Astrocyte of the cerebellum (primary cell): ENCODE measurements at regions not wholly inside any gene's neighbourhood (a gene's known extent, or its start where the extent isn't known, plus 50 kb on each side); places are given as distances from the start of the nearest gene placed in this dataset.
"Not testable (repeated sequence)": the region's sequence is repeated elsewhere in the genome, so short reads cannot be mapped to it uniquely, and the experiment has no call there.

Source experiments
- DNase-seq: peaks from one replicate; pipeline ENCODE4 v3.0.0-alpha.2; 2011; ENCODE audit warnings: low read depth
- H3K4me3 ChIP-seq: 2 replicates; pipeline ENCODE4 v1.5.1; 2011; ENCODE audit warnings: mild to moderate bottlenecking, low read depth, low read length, moderate library complexity
- in situ Hi-C: cut with HindIII; loops from 2 replicates; pipeline ENCODE4 v1.10.0; 2017; ENCODE audit warnings: low sequenced_read_pairs
- TF ChIP-seq, protein P1 (sequence below): IDR thresholded peaks from 2 replicates; pipeline ENCODE4 v1.5.1; 2012; ENCODE audit warnings: low read length, low read depth, moderate library complexity, mild to moderate bottlenecking; ENCODE audit errors: missing control alignments

DNA sequence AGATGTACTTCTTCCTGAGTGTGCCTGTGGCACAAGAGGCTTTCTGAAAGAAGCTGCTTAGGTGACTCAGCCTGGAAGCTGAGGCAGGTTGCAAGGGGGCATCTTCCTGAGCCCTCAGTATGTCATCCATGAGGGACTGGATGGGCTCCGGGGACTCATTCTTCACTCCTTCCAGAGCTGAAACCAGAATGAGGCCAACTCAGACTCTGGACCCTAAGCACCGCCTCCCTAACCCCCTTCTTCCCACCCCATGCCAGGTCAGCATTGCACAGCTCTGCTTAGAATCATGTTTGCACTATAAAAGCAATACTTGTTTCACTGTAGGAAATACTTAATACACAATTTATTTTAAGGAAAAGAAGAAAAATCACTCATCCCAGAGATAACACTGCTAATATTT, 138.3 kb downstream of the KLRB1 start:
- DNase-seq, in situ Hi-C loops, H3K4me3 ChIP-seq: not testable (repeated sequence)

DNA sequence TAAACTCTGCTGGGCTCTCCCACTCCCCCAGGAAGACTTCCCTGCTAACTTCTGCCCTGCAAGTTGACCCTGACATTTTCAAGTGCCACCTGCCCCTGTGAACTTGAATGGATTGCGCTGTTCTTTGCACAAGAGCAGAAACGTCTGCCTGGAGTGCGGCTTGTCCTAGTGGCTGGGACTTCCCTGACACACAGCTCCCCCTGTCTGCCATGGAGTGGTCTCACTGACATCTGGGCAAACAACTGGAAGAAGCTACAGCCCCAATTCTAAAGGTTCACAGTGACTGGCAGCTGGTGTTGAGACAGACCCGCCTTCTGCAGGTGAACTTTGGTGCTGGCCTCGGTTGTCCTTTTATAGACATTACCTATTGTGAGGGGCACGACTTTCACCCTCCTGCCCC, 138.7 kb downstream of the KLRB1 start:
- in situ Hi-C loops, H3K4me3 ChIP-seq: not testable (repeated sequence)
- peak; percentile 6 for DNase-seq
- TF ChIP-seq, protein P1, sequence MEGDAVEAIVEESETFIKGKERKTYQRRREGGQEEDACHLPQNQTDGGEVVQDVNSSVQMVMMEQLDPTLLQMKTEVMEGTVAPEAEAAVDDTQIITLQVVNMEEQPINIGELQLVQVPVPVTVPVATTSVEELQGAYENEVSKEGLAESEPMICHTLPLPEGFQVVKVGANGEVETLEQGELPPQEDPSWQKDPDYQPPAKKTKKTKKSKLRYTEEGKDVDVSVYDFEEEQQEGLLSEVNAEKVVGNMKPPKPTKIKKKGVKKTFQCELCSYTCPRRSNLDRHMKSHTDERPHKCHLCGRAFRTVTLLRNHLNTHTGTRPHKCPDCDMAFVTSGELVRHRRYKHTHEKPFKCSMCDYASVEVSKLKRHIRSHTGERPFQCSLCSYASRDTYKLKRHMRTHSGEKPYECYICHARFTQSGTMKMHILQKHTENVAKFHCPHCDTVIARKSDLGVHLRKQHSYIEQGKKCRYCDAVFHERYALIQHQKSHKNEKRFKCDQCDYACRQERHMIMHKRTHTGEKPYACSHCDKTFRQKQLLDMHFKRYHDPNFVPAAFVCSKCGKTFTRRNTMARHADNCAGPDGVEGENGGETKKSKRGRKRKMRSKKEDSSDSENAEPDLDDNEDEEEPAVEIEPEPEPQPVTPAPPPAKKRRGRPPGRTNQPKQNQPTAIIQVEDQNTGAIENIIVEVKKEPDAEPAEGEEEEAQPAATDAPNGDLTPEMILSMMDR = peak; percentile 54

DNA sequence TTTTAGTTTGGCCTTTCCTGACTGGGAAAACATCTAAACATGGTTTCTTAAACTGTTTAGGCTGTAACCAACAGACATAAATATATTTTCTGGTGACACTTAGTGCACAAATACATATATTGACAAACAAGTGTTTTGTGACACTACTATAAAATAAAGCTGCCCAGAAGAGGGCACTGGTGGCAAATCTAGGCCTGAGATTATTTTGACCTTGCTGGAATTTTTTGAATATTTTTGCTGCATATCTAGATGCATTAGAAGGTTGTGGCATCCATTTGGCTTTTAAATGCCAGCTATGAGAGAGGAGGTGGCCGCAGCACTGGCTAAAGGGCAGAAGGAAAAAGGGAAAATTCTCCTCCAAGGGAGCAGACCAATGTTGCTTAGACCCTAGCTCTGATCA, 139.6 kb downstream of the KLRB1 start:
- in situ Hi-C loops, H3K4me3 ChIP-seq, DNase-seq: not testable (repeated sequence)

DNA sequence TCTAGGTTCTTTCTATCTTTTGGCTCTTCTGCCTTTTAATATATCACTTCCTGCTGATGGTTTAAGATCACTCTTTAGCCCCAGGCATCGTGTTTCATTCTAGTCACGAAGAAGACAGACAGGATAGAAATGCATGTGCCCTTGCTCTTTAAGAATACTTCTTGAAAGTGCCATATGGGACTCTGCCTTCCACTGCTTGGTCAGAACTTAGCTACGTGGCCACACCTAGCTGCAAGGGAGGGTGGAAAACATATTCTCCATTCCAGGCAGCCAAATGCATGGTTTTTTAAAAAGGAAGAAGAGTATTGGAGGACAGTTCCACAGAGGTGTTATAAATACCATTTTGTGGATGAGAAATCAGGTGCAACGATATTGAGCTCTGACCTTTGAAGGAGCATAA, 143.3 kb downstream of the KLRB1 start:
- no peak overlapping the region for H3K4me3 ChIP-seq
- TF ChIP-seq, protein P1 = no peak
- in situ Hi-C loops = no loop called here
- no peak for DNase-seq

DNA sequence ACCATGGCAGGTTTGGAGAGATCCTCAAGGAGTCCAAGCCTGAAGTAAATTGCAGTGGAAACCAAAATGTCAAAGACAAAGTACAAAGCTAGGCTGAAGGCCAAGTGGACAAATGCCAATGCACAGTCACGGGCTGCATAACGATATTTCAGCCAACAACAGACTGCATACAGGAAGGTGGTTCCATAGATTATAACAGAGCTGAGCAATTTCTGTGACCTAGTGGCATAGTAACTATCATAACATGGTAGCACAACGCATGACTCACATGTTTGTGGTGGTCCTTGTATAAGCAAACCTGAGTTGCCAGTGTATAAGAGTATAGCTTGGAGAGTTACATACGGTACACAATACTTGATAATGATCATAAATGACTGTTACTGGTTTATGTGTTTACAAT, 152.2 kb downstream of the KLRB1 start:
- DNase-seq = peak; percentile 60
- in situ Hi-C loops, H3K4me3 ChIP-seq: not testable (repeated sequence)

DNA sequence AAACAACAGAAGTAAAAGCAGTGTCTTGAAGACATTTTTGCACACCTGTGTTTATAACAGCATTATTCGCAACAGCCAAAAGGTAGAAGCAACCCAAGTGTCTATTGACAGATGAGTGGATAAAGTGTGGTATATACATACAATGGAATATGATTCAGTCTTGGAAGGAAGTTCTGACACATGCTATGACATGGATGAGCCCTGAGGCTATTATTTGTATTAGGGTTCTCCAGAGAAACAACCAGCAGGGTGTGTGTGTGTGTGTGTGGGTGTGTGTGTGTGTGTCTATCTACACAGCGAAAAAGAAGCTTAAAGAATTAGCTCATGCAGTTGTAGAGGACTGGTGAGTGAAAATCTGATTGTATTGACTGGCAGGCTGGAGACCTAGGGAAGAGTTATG, 153.7 kb downstream of the KLRB1 start:
- DNase-seq, H3K4me3 ChIP-seq, in situ Hi-C loops: not testable (repeated sequence)

DNA sequence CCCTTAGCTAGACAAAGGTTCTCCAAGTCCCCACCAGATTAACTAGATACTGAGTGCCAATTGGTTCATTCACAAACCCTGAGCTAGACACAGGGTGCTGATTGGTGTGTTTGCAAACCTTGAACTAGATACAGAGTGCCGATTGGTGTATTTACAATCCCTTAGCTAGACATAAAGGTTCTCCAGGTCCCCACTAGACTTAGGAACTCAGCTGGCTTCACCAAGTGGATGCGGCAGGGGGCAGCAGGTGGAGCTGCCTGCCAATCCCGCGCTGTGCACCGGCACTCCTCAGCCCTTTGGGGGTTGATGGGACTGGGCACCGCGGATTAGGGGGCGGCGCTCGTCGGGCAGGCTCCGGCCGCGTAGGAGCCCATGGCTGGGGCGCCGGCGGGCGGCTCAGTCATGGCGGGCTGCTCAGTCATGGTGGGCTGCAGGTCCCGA, 157.6 kb downstream of the KLRB1 start:
- in situ Hi-C loops, DNase-seq: not testable (repeated sequence)
- H3K4me3 ChIP-seq = peak overlapping the region; percentile 19

DNA sequence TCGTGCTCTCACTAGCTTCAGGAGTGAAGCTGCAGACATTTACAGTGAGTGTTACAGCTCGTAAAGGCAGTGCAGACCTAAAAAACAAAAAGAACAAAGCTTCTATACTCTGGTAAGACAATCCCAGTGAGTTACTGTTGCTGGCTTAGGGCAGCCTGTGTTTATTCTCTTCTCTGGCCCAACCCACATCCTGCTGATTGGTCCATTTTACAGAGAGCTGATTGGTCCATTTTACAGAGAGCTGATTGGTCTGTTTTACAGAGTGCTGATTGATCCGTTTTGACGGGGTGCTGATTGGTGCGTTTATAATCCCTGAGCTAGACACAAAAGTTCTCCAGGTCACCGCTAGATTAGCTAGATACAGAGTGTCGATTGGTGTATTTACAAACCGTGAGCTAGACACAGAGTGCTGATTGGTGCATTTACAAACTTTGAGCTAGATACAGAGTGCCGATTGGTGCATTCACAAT, 158.0 kb downstream of the KLRB1 start:
- DNase-seq, in situ Hi-C loops, H3K4me3 ChIP-seq: not testable (repeated sequence)

DNA sequence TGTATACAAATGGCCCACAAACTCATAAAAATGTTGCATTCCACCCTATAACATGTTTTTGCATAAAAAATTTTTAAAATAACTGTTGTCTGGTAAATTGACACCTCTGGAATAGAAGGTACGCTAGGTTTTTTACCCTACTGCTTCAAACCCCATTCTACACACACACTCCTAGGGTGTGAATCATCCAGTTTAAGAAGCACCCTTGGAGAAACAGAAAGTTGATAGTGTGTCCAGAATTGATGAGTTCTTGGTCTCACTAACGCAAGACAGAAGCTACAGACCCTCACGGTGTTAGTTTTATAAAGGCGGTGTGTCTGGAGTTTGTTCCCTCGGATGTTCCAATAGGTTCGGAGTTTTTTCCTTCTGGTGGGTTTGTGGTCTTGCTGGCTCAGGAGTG, 158.5 kb downstream of the KLRB1 start:
- TF ChIP-seq, protein P1 = no peak
- in situ Hi-C loops = no loop called here
- DNase-seq = no peak
- no peak overlapping the region for H3K4me3 ChIP-seq

DNA sequence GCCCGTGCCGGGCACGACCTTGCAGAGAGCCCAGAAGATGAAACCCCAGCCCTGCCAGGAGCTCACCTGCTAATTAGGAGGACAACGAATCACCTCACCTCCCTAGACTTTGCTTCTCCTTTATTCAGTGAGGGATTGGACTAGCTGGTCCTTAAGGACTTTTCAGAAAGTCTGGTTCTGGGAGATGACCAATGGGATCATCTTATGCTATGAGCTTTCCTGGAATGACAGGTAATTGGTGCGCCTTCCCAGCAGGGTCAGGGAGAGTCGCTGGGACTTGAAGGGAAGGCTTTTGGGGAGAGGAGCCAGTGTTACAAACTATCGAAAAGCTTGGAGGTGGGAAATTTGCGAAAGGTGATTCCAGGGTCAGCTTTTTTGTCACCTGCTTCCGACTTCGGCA, 159.1 kb downstream of the KLRB1 start:
- in situ Hi-C loops, DNase-seq: not testable (repeated sequence)
- peak overlapping the region; percentile 61 for H3K4me3 ChIP-seq

DNA sequence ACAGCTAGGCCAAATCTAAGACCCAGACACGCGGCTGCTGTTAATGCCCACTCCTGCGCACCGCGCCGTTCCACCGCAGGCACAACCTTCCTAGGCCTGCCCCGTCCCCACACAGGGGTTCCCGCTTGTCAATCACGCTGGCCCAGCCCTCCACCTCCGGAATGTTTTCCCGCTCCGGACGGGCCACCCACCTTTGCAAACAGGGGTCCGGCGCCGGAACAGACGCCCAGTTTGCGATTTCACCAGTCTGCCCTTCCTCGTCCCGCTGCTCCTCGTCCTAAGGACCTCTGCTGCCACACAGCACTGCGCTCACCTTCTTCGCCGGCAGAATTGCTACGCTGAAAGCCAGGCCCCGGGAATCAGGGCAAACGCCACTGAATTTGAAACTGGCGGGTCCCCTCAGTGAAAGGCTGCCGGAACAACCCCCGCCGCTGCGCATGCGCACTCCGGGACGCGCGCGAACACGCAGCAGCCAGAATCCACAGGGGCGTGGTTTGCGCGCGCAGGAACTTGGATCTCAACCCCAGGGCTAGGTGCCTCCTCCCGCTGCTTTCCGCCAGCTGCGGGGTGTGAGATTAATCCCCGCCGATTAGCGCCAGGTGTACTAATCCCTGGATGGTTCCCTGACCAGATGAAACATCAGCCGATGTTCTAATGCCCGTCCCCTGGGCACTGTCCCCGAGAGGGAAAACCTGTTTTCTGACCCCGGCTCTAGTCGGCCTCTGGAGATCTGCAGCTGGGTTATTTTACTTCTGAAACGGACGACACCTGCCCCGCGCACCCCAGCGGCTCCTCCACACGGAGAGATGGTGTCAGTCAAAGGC, 159.7 kb downstream of the KLRB1 start:
- DNase-seq = peak; percentile 36
- in situ Hi-C loops = not testable (repeated sequence)
- peak overlapping the region; percentile 61 for H3K4me3 ChIP-seq

DNA sequence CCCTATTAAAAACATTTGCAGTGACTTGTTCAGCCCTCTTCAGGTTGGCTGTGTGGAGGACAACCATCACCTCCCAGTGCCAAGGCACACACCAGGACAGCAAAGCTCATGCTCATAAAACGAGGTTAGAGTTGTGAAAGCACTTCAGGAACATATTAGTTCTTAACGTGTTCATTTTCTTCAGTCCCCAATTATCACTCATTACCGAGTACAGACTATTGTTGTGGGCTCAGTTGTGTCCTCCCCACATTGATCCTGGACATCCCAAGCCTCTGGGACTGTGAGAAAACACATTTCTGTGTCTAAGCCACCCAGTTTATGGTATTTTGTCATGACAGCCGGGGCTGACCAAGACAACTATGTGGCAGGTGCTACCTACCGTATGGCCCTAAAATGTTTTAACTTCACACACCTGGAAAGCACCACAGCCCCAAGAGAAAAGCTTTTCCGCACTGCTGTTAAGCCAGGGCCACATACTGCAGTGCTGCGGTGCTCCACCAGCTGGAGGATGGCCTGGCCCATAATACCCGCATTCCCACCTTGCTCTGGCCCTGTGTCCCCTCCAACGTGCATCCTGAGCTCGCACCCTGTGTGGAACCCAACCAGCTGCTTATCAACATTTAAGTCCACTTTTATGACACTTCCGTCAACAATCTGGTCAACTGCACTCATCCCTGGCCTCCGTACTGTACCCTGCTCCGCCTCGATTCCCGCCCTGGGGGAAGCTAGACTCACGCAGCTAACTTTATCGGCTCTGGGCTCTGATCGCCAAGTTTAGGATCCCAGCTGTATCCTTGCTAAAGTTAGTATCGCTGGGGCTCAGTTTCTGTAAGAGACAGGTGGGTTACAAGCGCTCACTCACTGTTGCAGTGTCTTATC, 160.6 kb downstream of the KLRB1 start:
- in situ Hi-C loops, DNase-seq: not testable (repeated sequence)
- H3K4me3 ChIP-seq = peak overlapping the region; percentile 61

DNA sequence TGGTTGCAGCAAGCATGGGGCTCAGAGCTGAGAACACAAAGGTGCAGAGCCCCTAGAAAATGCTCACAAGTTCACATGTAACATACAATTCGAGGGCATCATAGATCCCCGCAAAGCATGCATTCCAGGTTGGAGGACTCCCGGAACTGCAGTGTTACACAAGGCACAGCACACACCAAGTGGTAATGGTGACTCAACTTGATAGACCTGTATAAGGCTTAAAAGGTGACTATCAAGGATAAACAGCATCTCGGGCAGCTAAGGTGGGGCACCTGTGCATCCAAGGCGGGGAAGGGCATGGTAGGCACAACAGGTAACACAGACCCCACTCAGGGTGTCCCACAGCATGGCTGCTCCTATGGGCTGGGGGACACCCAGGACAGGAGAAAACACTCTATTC, 167.3 kb downstream of the KLRB1 start:
- H3K4me3 ChIP-seq, in situ Hi-C loops, DNase-seq: not testable (repeated sequence)

DNA sequence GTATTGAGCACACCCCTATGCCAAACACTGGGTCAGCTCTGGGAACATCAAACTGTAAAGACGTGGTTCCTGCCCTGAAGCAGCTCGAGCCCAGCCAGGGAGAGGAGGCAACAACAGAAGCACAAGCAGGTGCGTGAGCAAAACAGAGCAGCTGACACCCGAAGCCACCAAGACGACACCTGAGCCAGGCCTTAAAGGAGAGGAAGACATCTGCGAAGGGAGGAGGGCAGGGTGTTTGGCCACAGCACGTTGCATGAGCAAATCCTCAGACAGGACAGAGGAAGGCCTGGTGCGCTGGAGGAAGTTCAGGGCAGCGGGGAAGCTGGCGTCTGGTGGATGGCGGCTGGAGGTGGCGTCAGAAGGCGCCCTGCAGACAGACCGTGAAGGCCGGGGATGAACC, 172.0 kb downstream of the KLRB1 start:
- in situ Hi-C loops = not testable (repeated sequence)

More for the DNA sequence above, 172.0 kb downstream of the KLRB1 start:
- DNase-seq, H3K4me3 ChIP-seq: not testable (repeated sequence)
